ENCODE measurements at regions not wholly inside any gene's neighbourhood (a gene's known extent, or its start where the extent isn't known, plus 50 kb on each side); places are given as distances from the start of the nearest gene placed in this dataset.

GRCh38 chr9:131805803-131806202 is 65.9 kb upstream of the RAPGEF1 start (continued):
- TF ChIP-seq ZNF761 (CRISPR knock-in tag; conservative IDR thresholded peaks at IDR 0.05), result no peak
- no peak for TF ChIP-seq MIXL1 (CRISPR knock-in tag; IDR thresholded peaks at IDR 0.05)

GRCh38 chr9:131804826-131805225 is 65.0 kb upstream of the RAPGEF1 start:
- Histone ChIP-seq H3K9me3 (ENCODE audit: low read length) (no peaks in the 10 kb centered on the region), H3K27me3 (ENCODE audit: control insufficient read depth in 1 of 2, insufficient read depth in 2 of 2, low read length in 2 of 2) (peaks cover 1 to 27% of the 10 kb centered on the region in 2 experiments; a peak in 3 of 5 replicates), H3K4me3 (replicated peaks in 1 of 3; ENCODE audit: insufficient read depth in 1 of 3, low read depth in 2 of 3, low read length in 3 of 3) (no peak overlapping the region), H3K79me2 (ENCODE audit: insufficient read depth, low read length) (no peaks in the 10 kb centered on the region), H3K9ac (ENCODE audit: insufficient read depth, low read depth, low read length) (no peak overlapping the region), H3K4me2 (ENCODE audit: low read depth, low read length) (no peak overlapping the region), H4K20me1 (ENCODE audit: insufficient read depth, low read length) (0 out of 2 replicates have a peak, but pooled peaks cover 5% of the 10 kb centered on the region), H3K27ac (ENCODE audit: extremely low read length, insufficient read depth, low read length) (no peak overlapping the region), H2AFZ (ENCODE audit: low read length) (no peak overlapping the region), H3K4me1 (ENCODE audit: insufficient read depth, low read length) (no peaks in the 10 kb centered on the region), H3K36me3 (replicated peaks in 1 of 2; ENCODE audit: control insufficient read depth in 1 of 2, insufficient read depth in 2 of 2, low read length in 2 of 2) (no peaks in the 10 kb centered on the region)
- ChIA-PET POLR2A (no interaction called here), CTCF (ENCODE audit: low intra/inter-chr PET ratio, low total read pairs) (no interaction called here)
- WGBS (ENCODE audit: low lambda C conversion rate), result 0% methylated on average over 3 of the region's 3 CpGs
- BruUV-seq (replicated peaks), result no TSS peak
- TF ChIP-seq ZC3H13 (CRISPR knock-in tag; IDR thresholded peaks at IDR 0.05) (no peak), POGK (CRISPR knock-in tag; conservative IDR thresholded peaks at IDR 0.05) (no peak), POLR2A (IDR thresholded peaks at IDR 0.05; ENCODE audit: insufficient read depth in 1 of 2, low read depth in 2 of 2, low read length in 2 of 2) (no peak), PRMT3 (CRISPR knock-in tag; IDR thresholded peaks at IDR 0.05; ENCODE audit: borderline replicate concordance, low read depth) (no peak), ZMAT5 (CRISPR knock-in tag; IDR thresholded peaks at IDR 0.05; ENCODE audit: borderline replicate concordance, low read depth) (no peak), GLMP (CRISPR knock-in tag; IDR thresholded peaks at IDR 0.05; ENCODE audit: borderline replicate concordance) (no peak), ZNF567 (CRISPR knock-in tag; IDR thresholded peaks at IDR 0.05; ENCODE audit: borderline replicate concordance) (no peak), IRF2 (CRISPR knock-in tag; IDR thresholded peaks at IDR 0.05) (no peak), U2AF2 (IDR thresholded peaks at IDR 0.05; ENCODE audit: low read depth, low read length) (no peak), YY1 (IDR thresholded peaks at IDR 0.05; ENCODE audit: insufficient read depth, insufficient replicate concordance, low read depth, low read length) (no peak), ELF1 (CRISPR knock-in tag; IDR thresholded peaks at IDR 0.05) (no peak), CC2D1A (CRISPR knock-in tag; IDR thresholded peaks at IDR 0.05) (no peak), KLF12 (CRISPR knock-in tag; IDR thresholded peaks at IDR 0.05; ENCODE audit: borderline replicate concordance) (no peak), HNRNPL (IDR thresholded peaks at IDR 0.05; ENCODE audit: low read depth, low read length) (no peak), NFYB (CRISPR knock-in tag; IDR thresholded peaks at IDR 0.05) (no peak), ARNTL (CRISPR knock-in tag; IDR thresholded peaks at IDR 0.05) (no peak), ELF3 (CRISPR knock-in tag; IDR thresholded peaks at IDR 0.05) (no peak)
- FAIRE-seq, result no peak
- in situ Hi-C loops (cut with HindIII; ENCODE audit: extremely low pct_ligation_motif_present, low pct_unique_long_range_greater_than_20kb) (no loop called here), intact Hi-C loops (cut with micrococcal nuclease; ENCODE audit: unreplicated experiment) (no loop called here)
- DNase-seq (ENCODE audit: low spot score), result no peak
- ATAC-seq, result no peak
